ENCODE measurements at regions not wholly inside any gene's neighbourhood (a gene's known extent, or its start where the extent isn't known, plus 50 kb on each side); places are given as distances from the start of the nearest gene placed in this dataset.

DNA sequence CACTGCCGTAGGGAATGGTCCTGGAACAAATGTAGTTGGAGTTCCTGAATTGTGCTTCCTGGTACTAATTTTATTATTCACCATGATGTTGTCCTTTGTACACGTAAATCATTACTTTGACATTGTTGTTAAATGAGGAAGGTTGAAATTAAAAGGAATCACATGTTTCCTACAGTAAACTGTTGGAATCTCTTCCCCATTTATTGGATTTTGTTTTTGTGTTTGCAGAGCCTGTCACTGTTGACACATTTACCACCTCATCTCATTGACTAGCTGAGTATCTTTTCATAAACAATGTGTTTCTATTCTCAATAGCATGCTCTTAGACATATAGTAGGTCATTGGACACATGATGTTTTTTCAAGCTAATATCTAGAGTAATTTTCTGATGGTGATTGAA, 1012.5 kb downstream of the NR2F1-AS1 start:
- TF ChIP-seq, protein P1, sequence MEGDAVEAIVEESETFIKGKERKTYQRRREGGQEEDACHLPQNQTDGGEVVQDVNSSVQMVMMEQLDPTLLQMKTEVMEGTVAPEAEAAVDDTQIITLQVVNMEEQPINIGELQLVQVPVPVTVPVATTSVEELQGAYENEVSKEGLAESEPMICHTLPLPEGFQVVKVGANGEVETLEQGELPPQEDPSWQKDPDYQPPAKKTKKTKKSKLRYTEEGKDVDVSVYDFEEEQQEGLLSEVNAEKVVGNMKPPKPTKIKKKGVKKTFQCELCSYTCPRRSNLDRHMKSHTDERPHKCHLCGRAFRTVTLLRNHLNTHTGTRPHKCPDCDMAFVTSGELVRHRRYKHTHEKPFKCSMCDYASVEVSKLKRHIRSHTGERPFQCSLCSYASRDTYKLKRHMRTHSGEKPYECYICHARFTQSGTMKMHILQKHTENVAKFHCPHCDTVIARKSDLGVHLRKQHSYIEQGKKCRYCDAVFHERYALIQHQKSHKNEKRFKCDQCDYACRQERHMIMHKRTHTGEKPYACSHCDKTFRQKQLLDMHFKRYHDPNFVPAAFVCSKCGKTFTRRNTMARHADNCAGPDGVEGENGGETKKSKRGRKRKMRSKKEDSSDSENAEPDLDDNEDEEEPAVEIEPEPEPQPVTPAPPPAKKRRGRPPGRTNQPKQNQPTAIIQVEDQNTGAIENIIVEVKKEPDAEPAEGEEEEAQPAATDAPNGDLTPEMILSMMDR (IDR thresholded peaks at IDR 0.05): no peak
- TF ChIP-seq POLR2A (IDR thresholded peaks at IDR 0.05): no peak
